Endothelial cell (in vitro differentiated cells): ENCODE measurements at regions not wholly inside any gene's neighbourhood (a gene's known extent, or its start where the extent isn't known, plus 50 kb on each side); places are given as distances from the start of the nearest gene placed in this dataset.
"Not testable (repeated sequence)": the region's sequence is repeated elsewhere in the genome, so short reads cannot be mapped to it uniquely, and the experiment has no call there.

Experiments
- DNase-seq: peaks from one replicate; pipeline ENCODE4 v3.0.0; 2021; ENCODE audit warnings: low spot score
- H3K27ac Mint-ChIP-seq: one replicate; pipeline ENCODE4 v1.8.0; 2021; ENCODE audit warnings: mixed read lengths, inconsistent platforms; ENCODE audit not compliant: unreplicated experiment
- H3K27me3 Mint-ChIP-seq: one replicate; pipeline ENCODE4 v1.8.0; 2021; ENCODE audit warnings: mild to moderate bottlenecking, moderate library complexity, mixed read lengths, inconsistent platforms; ENCODE audit not compliant: unreplicated experiment
- H3K36me3 Mint-ChIP-seq: one replicate; pipeline ENCODE4 v1.8.0; 2021; ENCODE audit warnings: mild to moderate bottlenecking, low read depth, mixed read lengths, inconsistent platforms; ENCODE audit not compliant: unreplicated experiment
- H3K4me1 Mint-ChIP-seq: one replicate; pipeline ENCODE4 v1.8.0; 2021; ENCODE audit warnings: mild to moderate bottlenecking, mixed read lengths, inconsistent platforms; ENCODE audit not compliant: unreplicated experiment
- H3K4me3 Mint-ChIP-seq: one replicate; pipeline ENCODE4 v1.8.0; 2021; ENCODE audit warnings: mild to moderate bottlenecking, mixed read lengths, inconsistent platforms; ENCODE audit not compliant: unreplicated experiment
- H3K9me3 Mint-ChIP-seq: one replicate; pipeline ENCODE4 v1.8.0; 2021; ENCODE audit warnings: mixed read lengths, inconsistent platforms; ENCODE audit not compliant: unreplicated experiment
- TF ChIP-seq, protein P1 (sequence below): fragments of 200-600 bp; sonication (generic); IDR thresholded peaks from one replicate; pipeline ENCODE4 v1.5.0; 2021; ENCODE audit warnings: antibody characterized with exemption; ENCODE audit not compliant: unreplicated experiment

DNA sequence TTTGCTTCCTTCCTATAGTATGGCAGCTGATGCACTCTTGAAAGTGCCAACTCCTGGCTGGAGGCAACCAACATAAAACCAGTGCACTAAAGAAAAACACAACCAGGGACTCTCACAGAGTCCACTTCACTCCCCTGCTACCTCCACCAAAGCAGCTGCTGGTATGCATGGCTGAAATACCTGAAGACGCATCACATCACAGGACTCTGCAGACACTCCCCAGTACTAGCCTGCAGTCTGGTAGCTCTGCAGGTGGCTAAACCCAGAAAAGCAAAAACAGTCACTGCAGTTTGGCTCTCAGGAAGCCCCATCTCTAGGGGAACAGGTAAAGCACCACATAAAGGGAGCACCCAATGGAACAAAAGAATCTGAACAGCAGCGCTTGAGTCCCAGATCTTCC lies 473.0 kb upstream of the SPTLC3 start:
- no peak overlapping the region for H3K4me3 Mint-ChIP-seq
- no peaks in the 10 kb centered on the region for H3K27me3 Mint-ChIP-seq
- H3K4me1 Mint-ChIP-seq, result no peaks in the 10 kb centered on the region
- no peak overlapping the region for H3K27ac Mint-ChIP-seq
- TF ChIP-seq, protein P1, sequence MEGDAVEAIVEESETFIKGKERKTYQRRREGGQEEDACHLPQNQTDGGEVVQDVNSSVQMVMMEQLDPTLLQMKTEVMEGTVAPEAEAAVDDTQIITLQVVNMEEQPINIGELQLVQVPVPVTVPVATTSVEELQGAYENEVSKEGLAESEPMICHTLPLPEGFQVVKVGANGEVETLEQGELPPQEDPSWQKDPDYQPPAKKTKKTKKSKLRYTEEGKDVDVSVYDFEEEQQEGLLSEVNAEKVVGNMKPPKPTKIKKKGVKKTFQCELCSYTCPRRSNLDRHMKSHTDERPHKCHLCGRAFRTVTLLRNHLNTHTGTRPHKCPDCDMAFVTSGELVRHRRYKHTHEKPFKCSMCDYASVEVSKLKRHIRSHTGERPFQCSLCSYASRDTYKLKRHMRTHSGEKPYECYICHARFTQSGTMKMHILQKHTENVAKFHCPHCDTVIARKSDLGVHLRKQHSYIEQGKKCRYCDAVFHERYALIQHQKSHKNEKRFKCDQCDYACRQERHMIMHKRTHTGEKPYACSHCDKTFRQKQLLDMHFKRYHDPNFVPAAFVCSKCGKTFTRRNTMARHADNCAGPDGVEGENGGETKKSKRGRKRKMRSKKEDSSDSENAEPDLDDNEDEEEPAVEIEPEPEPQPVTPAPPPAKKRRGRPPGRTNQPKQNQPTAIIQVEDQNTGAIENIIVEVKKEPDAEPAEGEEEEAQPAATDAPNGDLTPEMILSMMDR, result no peak
- no peak for DNase-seq
- no peaks in the 10 kb centered on the region for H3K9me3 Mint-ChIP-seq
- no peaks in the 10 kb centered on the region for H3K36me3 Mint-ChIP-seq

DNA sequence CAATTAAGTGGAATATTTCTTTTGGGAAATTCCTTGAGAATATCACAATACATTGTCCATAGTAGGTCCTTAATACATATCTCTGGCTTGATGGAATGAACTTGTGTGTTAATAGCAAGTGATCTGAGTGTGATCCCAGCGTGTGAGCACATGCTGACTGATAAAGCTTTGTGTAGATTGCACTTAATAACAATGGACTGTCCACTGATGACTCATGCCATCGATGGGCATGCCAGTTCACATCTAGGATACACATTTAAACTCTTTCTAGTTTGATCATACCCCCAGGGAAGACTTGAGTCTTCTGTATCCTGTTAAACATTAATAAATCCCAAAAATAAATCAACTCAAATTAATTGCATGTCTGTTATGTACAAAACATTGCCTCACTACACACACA lies 454.3 kb upstream of the SPTLC3 start:
- TF ChIP-seq, protein P1, result no peak
- Mint-ChIP-seq H3K4me1 (no peaks in the 10 kb centered on the region), H3K9me3 (no peaks in the 10 kb centered on the region), H3K4me3 (no peak overlapping the region), H3K36me3 (no peaks in the 10 kb centered on the region), H3K27me3 (no peaks in the 10 kb centered on the region), H3K27ac (no peak overlapping the region)
- no peak for DNase-seq

DNA sequence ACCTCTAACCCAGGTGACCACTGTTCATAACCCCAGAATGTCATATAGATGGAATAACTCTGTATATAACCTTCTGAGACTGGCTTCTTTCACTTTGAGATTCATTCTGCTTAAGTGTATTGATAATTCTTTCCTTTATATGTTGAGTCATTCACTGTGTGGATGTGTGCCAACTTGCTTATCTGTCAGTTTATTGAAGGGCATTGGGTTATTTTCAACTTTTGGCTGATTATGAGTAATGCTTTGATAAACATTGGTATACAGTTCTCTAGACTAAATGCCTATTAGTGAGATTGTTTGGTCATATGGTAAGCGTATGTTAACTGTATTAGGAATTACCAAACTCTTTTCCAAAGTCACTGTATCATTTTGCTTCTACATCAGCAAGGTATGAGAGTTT lies 453.4 kb upstream of the SPTLC3 start:
- TF ChIP-seq, protein P1, result no peak
- Mint-ChIP-seq H3K36me3 (no peaks in the 10 kb centered on the region), H3K4me3 (no peak overlapping the region), H3K27me3 (no peaks in the 10 kb centered on the region), H3K27ac (no peak overlapping the region), H3K4me1 (no peaks in the 10 kb centered on the region), H3K9me3 (no peaks in the 10 kb centered on the region)
- no peak for DNase-seq

DNA sequence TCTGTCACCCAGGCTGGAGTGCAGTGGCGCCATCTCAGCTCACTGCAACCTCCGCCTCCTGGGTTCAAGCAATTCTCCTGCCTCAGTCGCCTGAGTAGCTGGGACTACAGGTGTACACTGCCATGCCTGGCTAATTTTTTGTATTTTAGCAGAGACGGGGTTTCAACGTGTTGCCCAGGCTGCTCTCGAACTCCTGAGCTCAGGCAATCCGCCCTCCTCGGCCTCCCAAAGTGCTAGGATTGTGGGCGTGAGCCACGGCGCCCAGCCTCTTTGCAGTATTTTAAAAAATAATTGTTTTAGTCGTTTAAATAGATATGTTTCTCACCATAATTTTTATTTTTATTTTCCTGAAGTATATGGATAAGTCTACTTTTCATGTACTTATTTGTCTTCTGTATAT lies 452.9 kb upstream of the SPTLC3 start:
- H3K27ac Mint-ChIP-seq, H3K27me3 Mint-ChIP-seq, H3K4me1 Mint-ChIP-seq, DNase-seq, H3K9me3 Mint-ChIP-seq, H3K4me3 Mint-ChIP-seq, H3K36me3 Mint-ChIP-seq: not testable (repeated sequence)

DNA sequence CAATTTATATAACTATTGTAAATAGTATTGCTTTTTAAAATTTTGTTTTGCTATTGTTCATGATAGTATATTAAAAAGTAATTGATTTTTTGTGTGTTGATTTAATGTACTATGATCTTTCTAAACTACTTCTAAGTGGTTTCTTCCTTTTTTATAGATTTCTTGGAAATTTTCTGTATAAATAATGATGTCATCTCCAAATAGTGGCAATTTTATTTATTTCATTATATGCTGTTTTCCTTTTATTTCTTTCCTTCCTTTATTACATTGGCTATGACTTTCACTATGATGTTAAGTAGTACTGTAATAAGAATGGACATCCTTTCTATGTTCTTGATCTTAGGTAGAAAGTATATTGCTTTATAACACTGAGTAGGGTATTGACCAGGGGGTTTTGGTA lies 451.5 kb upstream of the SPTLC3 start:
- Mint-ChIP-seq H3K36me3 (no peaks in the 10 kb centered on the region), H3K4me1 (no peaks in the 10 kb centered on the region), H3K27ac (no peak overlapping the region), H3K4me3 (no peak overlapping the region), H3K9me3 (no peaks in the 10 kb centered on the region), H3K27me3 (peaks cover 2% of the 10 kb centered on the region)
- TF ChIP-seq, protein P1, result no peak
- DNase-seq, result no peak

DNA sequence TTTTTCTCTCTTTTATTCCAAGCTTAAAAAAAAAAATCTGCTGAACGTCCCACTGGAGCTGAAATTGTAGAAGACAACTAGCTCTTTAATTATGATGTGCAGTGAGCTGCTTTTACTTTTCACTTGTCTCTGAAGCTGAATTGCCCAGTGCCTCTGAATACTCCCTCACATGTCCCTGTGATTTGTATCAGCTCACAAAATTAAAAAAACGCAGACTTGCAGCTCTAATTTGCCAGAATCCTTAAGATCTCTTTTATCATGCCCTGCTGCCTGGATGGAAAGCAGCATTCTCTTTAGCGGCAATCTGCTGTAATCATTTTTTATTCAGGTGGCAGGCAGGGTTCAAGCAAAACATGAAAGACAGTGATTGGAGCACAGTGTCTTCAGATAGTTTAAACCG lies 443.8 kb upstream of the SPTLC3 start:
- Mint-ChIP-seq H3K9me3 (no peaks in the 10 kb centered on the region), H3K27ac (no peak overlapping the region), H3K36me3 (no peaks in the 10 kb centered on the region), H3K4me3 (no peak overlapping the region), H3K27me3 (peaks cover 2% of the 10 kb centered on the region), H3K4me1 (no peaks in the 10 kb centered on the region)
- TF ChIP-seq, protein P1, result no peak
- no peak for DNase-seq
